GM19023 (cell line): ENCODE measurements at regions not wholly inside any gene's neighbourhood (a gene's known extent, or its start where the extent isn't known, plus 50 kb on each side); places are given as distances from the start of the nearest gene placed in this dataset.
"Not testable (repeated sequence)": the region's sequence is repeated elsewhere in the genome, so short reads cannot be mapped to it uniquely, and the experiment has no call there.

Source experiments
- ATAC-seq: cut with Tn5 transposase; IDR thresholded peaks from one replicate; pipeline ENCODE4 v1.9.1; 2021; ENCODE audit warnings: mild to moderate bottlenecking, moderate library complexity; ENCODE audit not compliant: unreplicated experiment

- no peak for ATAC-seq
These were observed 250.3 kb downstream of the SEC61B start for GRCh38 chr9:99472240-99472915.

DNA sequence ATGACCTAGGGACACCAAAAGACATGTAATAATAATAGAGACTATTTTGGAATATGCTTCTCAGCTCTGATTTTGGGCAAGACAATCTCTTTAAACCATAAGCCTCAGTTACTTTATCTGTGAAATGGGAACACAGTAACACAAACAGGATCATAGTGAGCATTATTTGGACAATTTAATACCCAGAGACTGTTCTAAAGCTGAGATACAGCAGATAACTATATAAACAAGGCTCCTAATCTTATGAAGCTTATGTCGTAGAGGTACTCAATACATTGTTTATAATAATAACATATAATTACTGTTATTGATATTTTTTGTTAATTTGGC, 250.8 kb downstream of the SEC61B start:
- ATAC-seq = no peak

DNA sequence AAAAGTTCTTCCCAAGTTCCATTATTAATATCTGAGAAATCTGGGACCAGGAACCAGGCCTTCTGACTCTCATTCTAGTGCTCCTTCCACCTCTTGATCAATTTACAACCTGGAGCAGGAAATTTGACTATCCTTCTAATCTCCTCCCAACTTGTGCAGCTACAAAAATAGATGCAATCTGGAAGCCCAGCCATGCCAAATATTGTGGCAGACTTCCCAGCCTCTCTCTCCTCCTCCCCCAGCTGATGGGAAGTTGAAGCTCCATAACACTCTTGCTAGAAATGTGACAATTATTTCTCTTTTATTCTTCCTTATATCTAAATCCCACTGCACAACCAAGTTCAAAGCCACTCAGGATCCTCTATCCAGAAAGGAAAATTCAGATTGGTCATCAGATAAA, 252.1 kb downstream of the SEC61B start:
- ATAC-seq = no peak

DNA sequence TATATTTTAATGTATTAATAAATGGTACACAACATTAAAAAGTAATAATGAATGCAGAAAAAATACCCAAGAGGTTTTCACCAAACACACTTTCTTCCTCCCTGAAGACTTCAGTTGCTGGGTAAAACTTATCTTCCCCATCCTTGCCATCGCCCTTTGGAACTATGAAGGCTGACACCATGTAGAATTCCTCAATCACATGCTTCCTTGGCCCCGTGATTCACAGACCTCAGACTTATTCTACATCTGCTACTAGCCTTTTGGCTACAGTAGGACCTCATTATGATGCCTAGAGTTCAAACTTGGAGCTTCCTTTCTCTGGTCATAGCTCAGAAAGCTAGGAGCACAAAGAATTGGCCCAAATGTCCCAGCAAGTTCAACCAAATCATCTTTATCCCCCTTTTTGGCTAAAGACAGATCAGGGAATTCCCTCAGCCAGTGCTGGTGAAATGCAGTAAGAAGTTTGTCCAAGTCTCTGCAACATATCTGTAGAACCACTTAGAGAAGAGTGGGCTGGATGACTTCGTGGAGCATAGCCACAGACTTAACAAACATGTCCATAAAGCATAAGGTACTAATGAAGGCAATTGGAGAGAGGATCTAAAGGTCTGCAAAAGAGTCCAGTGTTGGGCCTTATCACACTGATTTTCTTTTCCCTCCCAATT, 253.5 kb downstream of the SEC61B start:
- no peak for ATAC-seq

DNA sequence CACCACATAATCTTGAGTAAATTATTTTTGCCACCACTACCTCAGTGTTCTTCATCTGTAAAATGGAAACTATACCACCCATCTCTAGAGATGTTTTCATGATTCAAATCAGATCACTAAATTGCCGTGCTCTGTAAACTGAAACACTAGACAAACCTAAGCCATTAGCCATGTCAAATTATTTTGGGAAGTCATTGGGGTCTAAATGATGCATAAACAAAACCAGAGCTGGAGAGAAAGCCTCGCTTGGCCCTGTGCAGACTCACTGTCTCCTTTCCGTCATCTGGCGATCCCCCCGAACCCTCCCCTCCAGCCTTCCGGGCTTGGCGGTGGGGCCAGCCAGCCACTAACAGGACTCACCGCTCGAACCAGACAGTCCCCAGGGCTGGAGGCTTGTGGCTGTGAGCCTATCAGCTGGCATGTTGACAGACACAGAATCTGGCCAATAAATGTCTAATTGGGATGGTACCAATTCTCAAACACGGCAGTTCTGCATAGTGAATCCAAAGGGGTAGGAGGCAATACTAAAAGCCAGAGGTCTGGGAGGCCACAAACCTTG, 256.5 kb downstream of the SEC61B start:
- no peak for ATAC-seq

GRCh38 chr9:99479929-99480328, 257.8 kb downstream of the SEC61B start:
- no peak for ATAC-seq

- ATAC-seq = no peak
These were observed 263.4 kb downstream of the SEC61B start for GRCh38 chr9:99485459-99485858.

- ATAC-seq = no peak
These were observed 264.6 kb downstream of the SEC61B start for GRCh38 chr9:99486684-99487083.

DNA sequence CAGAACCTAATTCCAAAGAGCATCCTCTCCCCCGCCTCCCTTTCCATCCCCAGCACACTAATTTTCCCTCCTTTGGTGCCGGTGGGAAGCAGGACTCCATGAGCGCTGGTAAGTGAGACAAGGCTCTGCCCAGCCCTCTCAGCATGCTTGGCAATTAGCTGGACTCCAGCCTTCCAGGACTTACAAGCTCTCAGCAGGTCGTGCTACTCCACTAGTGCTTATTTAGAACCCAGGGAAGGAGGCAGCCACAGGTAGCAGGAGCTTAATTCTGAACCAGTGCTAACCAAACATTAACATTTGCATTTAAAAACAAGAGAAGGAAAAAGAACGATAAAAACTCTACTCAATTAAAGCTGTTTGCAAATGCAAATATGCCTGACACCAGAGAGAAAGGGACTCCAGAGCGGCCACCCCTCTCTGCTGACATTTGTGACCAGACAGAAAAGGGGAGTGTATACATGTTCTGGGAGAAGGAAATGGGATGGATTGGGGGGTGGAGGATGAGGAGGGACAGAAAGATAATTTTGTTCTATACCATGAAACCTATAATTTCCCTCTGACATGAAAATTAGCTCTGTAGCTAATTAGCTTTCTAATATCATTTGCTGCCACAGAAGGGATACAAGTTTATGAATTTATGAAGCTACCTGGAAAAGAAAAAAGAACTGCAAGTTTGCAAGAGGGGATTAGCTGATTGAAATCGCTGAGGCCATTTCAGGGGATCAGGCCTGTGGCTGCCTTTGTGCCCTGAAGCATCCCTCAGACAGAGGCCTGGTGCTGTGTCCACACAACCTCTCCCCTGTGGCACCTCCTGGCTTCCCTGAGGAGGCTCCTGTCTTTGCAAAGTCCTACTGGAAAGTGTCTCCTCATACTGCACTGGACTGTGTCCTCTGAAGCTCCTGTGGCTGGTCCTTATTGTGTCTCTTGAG, 266.3 kb downstream of the SEC61B start:
- ATAC-seq = no peak

- ATAC-seq = no peak
These were observed 267.0 kb downstream of the SEC61B start for GRCh38 chr9:99489060-99489413.

DNA sequence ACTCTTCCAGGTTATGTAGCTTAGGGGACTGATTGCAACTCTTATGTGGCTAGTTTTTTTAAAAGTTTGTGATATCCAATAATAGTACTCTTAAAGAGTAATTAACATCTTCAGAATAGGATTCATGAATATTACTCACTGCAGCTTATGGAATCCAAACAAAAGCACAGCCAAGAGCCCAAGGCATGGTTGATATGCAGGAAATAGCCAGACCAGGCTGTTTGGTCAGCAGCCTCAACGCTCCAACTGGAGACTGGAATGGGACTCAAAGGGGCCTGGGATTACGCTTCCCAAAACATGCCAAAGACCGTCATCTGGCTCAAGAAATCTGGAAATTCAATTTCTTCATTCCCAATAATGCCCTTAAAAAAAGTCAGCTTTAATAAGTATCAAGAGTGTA, 268.6 kb downstream of the SEC61B start:
- no peak for ATAC-seq

GRCh38 chr9:99491408-99492158, 269.5 kb downstream of the SEC61B start:
- ATAC-seq = peak; percentile 60

DNA sequence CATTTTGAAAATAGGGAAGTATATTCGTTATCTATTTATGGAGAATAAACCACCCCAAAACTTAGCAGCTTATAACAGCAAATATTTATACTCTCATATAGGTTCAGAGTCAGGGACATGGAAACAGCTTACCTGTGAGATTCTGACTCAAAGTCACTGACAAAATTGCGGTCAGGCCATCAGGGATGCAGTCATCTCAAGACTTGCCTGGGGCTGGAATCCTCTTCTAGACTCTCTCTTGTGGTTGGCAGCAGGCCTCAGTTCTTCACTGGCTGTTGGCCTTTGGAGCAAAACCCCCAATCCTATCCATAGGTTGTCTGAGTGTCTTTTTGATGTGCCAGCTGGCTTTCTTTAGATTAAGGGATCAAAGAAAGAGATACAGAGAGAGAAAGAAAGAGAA, 275.6 kb downstream of the SEC61B start:
- no peak for ATAC-seq

DNA sequence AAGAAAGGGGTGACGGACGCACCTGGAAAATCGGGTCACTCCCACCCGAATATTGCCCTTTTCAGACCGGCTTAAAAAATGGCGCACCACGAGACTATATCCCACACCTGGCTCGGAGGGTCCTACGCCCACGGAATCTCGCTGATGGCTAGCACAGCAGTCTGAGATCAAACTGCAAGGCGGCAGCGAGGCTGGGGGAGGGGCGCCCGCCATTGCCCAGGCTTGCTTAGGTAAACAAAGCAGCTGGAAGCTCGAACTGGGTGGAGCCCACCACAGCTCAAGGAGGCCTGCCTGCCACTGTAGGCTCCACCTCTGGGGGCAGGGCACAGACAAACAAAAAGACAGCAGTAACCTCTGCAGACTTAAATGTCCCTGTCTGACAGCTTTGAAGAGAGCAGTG, 276.9 kb downstream of the SEC61B start:
- not testable (repeated sequence) for ATAC-seq

DNA sequence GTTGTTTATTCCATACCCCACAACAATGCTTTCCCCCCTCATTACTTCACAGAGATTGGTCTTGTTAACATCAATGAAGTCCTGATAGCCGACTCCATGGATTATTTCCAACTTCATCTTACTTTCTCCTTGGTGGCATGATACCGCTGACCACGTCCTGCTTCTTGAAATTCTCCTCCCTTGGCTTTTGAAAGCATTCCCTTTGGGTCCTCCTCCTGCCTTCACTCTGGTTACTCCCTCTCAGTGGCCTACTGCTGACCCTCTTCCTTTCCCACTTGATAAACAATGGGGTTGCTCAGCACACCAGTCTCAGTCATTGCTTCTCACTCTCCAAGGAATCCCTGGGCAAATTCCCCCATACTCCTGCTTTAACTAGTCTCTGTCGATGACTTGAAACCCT, 283.9 kb downstream of the SEC61B start:
- no peak for ATAC-seq

DNA sequence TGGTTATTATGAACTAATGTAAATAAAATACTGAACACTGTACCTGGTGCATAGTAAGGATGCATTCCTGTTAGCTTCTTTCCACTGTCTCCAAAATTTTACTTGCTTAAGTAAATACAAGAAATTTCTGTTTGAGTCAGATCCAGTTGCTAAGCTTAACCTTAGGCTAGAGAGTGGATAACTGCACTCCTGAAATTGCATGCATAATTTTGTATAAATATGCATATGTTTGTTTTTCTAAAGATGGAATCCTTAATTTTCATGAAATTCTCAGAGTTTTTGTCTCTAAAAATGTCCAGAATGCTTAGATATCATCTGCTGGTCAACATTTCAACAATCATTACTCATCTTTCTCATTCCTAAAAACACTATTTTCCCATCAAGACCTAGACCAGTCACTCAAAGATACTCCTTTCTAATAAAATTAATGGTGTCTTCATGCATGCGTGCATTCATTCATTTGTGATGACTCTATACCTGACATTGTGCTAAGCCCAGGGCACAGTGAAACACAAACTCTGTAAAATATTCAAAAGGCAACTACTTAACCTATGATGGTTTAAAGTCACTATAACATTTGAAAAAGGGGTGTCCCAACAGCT, 284.8 kb downstream of the SEC61B start:
- ATAC-seq = no peak

- no peak for ATAC-seq
These were observed 287.1 kb downstream of the SEC61B start for GRCh38 chr9:99509065-99509745.

DNA sequence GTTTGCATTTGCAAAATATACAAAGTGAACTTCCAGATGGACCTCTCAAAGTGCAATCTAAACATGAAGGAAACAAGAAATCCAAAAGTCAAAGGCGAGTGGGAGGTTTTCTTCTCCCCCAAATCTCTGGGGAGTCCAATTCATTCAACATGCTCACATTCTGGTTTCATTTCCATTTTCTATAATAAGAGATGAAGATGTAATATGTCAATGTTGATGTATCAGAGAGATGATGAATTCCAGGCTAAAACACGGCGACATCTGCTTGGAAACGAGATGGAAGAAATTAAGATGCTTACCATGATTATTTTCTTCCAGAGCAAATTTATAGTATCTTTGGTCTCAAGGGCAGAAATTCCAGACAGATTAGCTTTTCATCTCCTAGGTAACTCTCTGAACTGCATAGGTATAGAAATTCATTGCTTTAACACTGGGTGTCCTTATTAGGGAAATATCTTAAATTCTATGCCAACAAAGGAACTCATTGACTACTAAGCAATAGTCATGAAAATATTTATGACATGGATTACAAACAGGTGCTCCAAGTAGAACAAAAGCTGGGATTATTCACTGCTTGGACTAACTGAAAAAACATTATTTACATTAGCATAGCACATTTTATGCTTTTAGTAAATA, 287.9 kb downstream of the SEC61B start:
- ATAC-seq = no peak

DNA sequence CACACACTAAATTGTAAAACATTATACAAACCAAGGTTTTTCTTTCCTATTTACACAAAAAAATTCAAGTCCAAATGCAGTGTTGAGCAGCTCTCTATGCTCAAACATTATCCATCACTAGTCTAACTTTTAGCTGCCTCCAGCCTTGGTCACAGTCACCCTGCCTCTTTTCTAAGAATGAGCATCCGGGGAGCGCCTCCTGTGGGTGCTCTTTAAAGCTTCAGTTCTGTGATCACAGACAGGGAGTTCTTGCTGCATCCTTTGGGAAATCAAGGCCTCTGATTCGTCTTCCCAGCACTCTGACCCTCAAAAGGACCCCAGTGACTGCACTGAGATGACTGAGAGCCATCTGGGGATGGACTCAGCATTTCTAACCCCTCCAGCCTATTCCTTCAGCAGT, 289.6 kb downstream of the SEC61B start:
- ATAC-seq = no peak
